ENCODE measurements at regions not wholly inside any gene's neighbourhood (a gene's known extent, or its start where the extent isn't known, plus 50 kb on each side); places are given as distances from the start of the nearest gene placed in this dataset.

DNA sequence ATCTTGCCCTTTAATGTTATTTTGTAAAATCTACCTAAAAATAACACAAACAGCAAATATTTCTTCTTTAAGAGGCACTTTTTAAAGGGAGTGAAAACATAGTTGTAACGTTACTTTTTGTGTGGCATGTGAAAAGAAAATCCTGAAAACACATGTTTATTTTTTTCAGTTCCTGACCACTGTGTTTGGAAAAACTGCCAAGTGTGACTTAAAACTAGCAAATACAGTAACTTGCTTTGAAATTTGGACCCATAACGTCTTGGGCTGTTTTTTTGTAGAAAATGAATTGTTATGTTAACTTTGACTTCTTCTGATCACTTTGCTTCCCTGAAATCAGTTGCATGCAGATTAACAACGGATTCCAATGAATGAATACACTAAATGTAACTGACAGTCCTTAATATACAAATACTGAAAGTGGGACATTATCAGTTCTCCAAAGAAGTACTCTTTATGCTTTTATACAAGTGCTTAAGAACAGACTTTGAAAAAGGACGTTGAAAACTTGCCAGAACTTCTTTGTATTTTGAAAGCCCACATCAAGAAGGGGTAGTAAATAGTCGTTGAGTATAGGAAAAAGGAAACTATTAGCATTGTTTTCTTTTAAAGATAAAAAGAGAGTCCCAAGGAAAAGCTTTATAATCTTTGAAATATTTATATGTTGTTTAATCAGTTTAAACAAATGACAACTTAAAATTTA lies 96.1 kb upstream of the ZEB2 start:
- no peak overlapping the region for H3K4me3 Mint-ChIP-seq
- H3K4me1 Mint-ChIP-seq: no peaks in the 10 kb centered on the region
- no peak overlapping the region for H3K27ac Mint-ChIP-seq
- H3K9me3 Mint-ChIP-seq: peaks cover 0 to 16% (median 3%) of the 10 kb centered on the region in 3 donors
- peaks cover 2% of the 10 kb centered on the region for H3K27me3 Mint-ChIP-seq
- H3K36me3 Mint-ChIP-seq: peaks cover 2% of the 10 kb centered on the region

DNA sequence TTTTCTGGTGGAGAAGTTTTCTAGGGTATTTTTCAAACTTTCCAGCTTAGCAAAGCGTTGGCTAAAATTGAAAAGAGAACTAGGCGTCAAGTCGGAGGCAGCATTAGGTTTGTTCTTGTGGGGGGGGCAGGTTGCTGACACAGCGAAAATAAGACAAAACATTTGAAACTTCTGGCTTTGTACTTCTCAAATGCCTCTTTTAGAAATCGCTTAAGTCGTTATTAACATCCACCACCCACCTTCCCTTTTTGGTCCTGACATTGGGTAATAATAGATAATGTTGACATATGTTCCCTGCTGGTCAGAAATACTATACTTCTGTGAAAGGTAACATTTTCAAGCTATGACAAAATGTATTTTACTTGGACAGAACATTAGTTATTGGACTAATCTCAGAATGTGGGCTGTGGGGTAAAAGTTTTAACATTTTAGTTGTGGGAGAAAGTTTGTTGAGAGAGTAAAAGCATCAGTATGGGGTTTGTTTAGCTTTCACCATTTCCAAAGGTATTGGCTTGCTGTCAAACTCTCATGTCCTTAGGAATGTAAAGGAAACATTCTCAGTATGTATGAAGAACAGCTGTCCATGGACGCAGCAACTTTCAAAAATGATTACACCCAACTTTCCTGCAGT lies 88.1 kb upstream of the ZEB2 start:
- Mint-ChIP-seq H3K27me3 (no peaks in the 10 kb centered on the region), H3K4me1 (peaks cover 29 to 40% (median 39%) of the 10 kb centered on the region in 3 donors), H3K27ac (no peak overlapping the region), H3K9me3 (no peaks in the 10 kb centered on the region), H3K4me3 (peak overlapping the region in 2 of 4 donors; percentile 26 to 70), H3K36me3 (no peaks in the 10 kb centered on the region)

- Mint-ChIP-seq H3K27ac (no peak overlapping the region), H3K9me3 (no peaks in the 10 kb centered on the region), H3K4me3 (peak overlapping the region in 2 of 4 donors; percentile 20 to 70), H3K27me3 (no peaks in the 10 kb centered on the region), H3K4me1 (peaks cover 29 to 40% (median 39%) of the 10 kb centered on the region in 3 donors), H3K36me3 (no peaks in the 10 kb centered on the region)
Measured at GRCh38 chr2:144607099-144607498, 87.2 kb upstream of the ZEB2 start.

DNA sequence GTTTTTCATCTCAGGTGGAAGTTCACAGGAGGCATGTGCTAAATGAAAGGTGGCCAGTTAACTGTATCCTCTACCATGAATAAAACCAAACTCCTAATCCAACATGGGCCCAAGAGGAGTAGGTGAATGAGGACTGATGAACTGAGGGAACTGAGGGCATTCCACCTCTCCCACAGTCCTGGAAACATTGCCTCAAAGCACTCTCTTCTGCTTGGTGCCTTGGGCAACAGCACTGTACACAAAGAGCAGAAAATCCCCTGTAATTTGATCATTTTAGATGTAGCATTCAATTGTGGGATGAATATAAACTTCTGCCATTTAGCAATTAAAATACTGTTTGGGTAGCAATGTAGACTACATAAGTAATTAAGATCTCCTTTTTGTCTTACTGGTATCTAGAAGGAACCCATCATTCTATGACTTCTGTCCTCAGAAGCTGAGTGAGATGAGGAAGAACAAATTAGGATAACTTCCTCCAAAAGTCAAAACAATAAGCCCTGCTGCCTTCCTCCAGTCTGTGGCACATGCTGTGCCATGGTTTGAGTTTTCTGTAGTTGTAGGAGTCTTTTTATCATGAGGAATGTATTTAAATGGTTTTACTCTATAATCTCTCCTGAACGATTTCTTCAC lies 86.7 kb upstream of the ZEB2 start:
- Mint-ChIP-seq H3K4me1 (peaks cover 29 to 40% (median 39%) of the 10 kb centered on the region in 3 donors), H3K9me3 (no peaks in the 10 kb centered on the region), H3K27me3 (no peaks in the 10 kb centered on the region), H3K27ac (no peak overlapping the region), H3K36me3 (no peaks in the 10 kb centered on the region), H3K4me3 (peak overlapping the region in 1 of 4 donors; percentile 10)

- H3K27ac Mint-ChIP-seq: no peak overlapping the region
- no peaks in the 10 kb centered on the region for H3K36me3 Mint-ChIP-seq
- H3K4me3 Mint-ChIP-seq: peak overlapping the region in 2 of 4 donors; percentile 30 to 79
- peaks cover 29 to 40% (median 39%) of the 10 kb centered on the region in 3 donors for H3K4me1 Mint-ChIP-seq
- no peaks in the 10 kb centered on the region for H3K9me3 Mint-ChIP-seq
- H3K27me3 Mint-ChIP-seq: no peaks in the 10 kb centered on the region
Measured at GRCh38 chr2:144605231-144605840, 85.4 kb upstream of the ZEB2 start.

GRCh38 chr2:144603334-144603733 lies 83.4 kb upstream of the ZEB2 start:
- Mint-ChIP-seq H3K27ac (no peak overlapping the region), H3K4me3 (no peak overlapping the region), H3K27me3 (no peaks in the 10 kb centered on the region), H3K9me3 (no peaks in the 10 kb centered on the region), H3K36me3 (no peaks in the 10 kb centered on the region), H3K4me1 (peaks cover 32 to 47% (median 39%) of the 10 kb centered on the region in 3 donors)

DNA sequence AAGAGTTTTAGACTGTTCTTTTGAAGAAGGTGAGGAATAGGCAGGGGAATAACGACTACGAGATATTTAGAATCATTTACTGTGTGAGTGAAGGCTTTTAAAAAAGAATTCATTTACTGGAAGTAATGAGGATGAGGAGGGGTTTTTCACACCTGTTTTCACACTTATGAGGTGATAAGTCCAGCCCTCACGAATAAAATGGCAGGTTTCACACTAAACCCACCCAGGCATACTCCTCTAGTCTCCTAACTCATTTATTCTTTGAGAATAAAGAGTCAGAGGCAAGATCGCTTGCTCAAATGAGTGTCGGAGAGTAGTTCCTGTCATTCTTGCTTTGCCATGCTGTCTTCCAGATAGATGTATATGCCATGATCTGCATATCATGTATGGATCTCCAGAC lies 79.0 kb upstream of the ZEB2 start:
- H3K36me3 Mint-ChIP-seq: no peaks in the 10 kb centered on the region
- H3K9me3 Mint-ChIP-seq: no peaks in the 10 kb centered on the region
- H3K27ac Mint-ChIP-seq: no peak overlapping the region
- H3K4me3 Mint-ChIP-seq: no peak overlapping the region
- H3K27me3 Mint-ChIP-seq: no peaks in the 10 kb centered on the region
- peaks cover 21 to 38% (median 24%) of the 10 kb centered on the region in 3 donors for H3K4me1 Mint-ChIP-seq

GRCh38 chr2:144597894-144598593 lies 78.1 kb upstream of the ZEB2 start:
- H3K27ac Mint-ChIP-seq: no peak overlapping the region
- no peaks in the 10 kb centered on the region for H3K27me3 Mint-ChIP-seq
- H3K4me3 Mint-ChIP-seq: no peak overlapping the region
- no peaks in the 10 kb centered on the region for H3K9me3 Mint-ChIP-seq
- no peaks in the 10 kb centered on the region for H3K36me3 Mint-ChIP-seq
- H3K4me1 Mint-ChIP-seq: peaks cover 14 to 32% (median 20%) of the 10 kb centered on the region in 3 donors

GRCh38 chr2:144597388-144597787 lies 77.5 kb upstream of the ZEB2 start:
- H3K27ac Mint-ChIP-seq: no peak overlapping the region

DNA sequence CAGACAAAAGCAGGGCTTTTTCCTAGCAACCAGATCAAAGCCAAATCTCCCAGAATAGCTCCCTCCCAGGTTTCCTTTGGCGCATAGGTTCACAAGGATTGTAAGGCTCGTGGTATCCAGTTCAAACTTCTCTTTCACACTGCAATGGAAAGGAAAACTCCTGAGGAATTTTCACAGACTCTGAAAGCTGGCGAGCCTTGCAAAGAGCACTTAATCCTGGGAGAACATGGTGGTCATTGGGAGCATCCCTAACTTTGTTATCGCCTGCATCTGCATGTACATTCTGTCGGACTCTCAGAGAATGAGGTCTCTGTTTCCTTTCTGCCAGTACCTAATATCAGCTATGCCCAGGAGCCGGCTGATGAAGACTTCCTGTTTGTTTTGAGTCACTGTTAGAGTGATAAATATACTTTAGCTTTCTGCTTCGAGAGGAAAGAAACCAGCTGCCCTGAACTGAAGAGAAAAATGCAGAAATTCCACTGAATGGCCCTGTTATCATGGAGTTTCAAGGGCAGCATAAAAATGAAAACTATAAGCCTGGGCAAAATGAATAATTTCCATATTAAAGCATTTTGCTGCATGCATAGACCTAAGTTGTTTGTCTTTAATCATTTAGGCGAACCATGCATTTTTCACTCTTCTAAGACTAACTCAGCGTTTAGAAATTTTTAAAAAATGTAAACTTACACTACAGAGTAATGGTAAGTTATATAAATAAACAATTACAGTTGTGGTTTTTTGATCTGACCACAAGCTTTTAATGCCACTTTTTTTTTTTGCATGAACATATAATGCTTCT lies 76.4 kb upstream of the ZEB2 start:
- H3K4me1 Mint-ChIP-seq: peaks cover 17 to 35% (median 21%) of the 10 kb centered on the region in 3 donors

More at GRCh38 chr2:144597388-144597787, 77.5 kb upstream of the ZEB2 start:
- Mint-ChIP-seq H3K36me3 (no peaks in the 10 kb centered on the region), H3K27me3 (no peaks in the 10 kb centered on the region), H3K4me1 (peaks cover 17 to 35% (median 21%) of the 10 kb centered on the region in 3 donors), H3K9me3 (no peaks in the 10 kb centered on the region), H3K4me3 (no peak overlapping the region)

GRCh38 chr2:144595686-144596072 lies 75.8 kb upstream of the ZEB2 start:
- H3K4me3 Mint-ChIP-seq: peak overlapping the region; percentile 37 to 83 (median 69)
- no peaks in the 10 kb centered on the region for H3K36me3 Mint-ChIP-seq
- peaks cover 17 to 35% (median 21%) of the 10 kb centered on the region in 3 donors for H3K4me1 Mint-ChIP-seq
- H3K27me3 Mint-ChIP-seq: no peaks in the 10 kb centered on the region
- peak overlapping the region in 1 of 3 donors; percentile 84 for H3K27ac Mint-ChIP-seq
- H3K9me3 Mint-ChIP-seq: no peaks in the 10 kb centered on the region

More for the DNA sequence above, 76.4 kb upstream of the ZEB2 start:
- no peaks in the 10 kb centered on the region for H3K36me3 Mint-ChIP-seq
- no peaks in the 10 kb centered on the region for H3K27me3 Mint-ChIP-seq
- H3K27ac Mint-ChIP-seq: peak overlapping the region in 1 of 3 donors; percentile 84
- no peaks in the 10 kb centered on the region for H3K9me3 Mint-ChIP-seq
- peak overlapping the region; percentile 37 to 83 (median 69) for H3K4me3 Mint-ChIP-seq

DNA sequence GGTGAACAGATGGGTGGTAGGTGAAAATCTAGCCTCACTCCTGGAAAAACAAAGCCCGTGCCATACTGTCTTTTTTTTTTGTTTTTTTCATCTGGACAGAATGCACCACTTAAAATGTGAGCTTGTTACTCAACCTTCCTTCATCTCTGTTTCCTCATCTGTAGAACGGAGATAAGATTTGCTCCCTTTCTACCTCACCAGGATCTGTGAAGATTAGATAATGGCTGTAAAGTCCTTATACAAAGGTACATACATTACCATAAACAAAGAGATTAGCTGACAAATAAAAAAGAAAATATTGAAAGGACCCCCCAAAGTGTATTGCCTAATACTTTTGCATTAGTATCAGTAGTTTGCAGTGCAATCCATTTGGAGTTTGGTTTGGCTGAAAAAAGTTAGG lies 75.4 kb upstream of the ZEB2 start:
- peaks cover 17 to 35% (median 21%) of the 10 kb centered on the region in 3 donors for H3K4me1 Mint-ChIP-seq

GRCh38 chr2:144593803-144594202 lies 73.9 kb upstream of the ZEB2 start:
- Mint-ChIP-seq H3K27ac (no peak overlapping the region), H3K4me1 (peaks cover 14 to 27% (median 21%) of the 10 kb centered on the region in 3 donors), H3K27me3 (peaks cover 1% of the 10 kb centered on the region), H3K36me3 (no peaks in the 10 kb centered on the region), H3K4me3 (no peak overlapping the region), H3K9me3 (no peaks in the 10 kb centered on the region)

More for the DNA sequence above, 75.4 kb upstream of the ZEB2 start:
- Mint-ChIP-seq H3K9me3 (no peaks in the 10 kb centered on the region), H3K27ac (peak overlapping the region in 1 of 3 donors; percentile 84), H3K36me3 (no peaks in the 10 kb centered on the region), H3K4me3 (peak overlapping the region in 2 of 4 donors; percentile 77 to 83), H3K27me3 (no peaks in the 10 kb centered on the region)
